HCT116 (cell line): ENCODE measurements at regions not wholly inside any gene's neighbourhood (a gene's known extent, or its start where the extent isn't known, plus 50 kb on each side); places are given as distances from the start of the nearest gene placed in this dataset.

Source experiments
- CBX3 ChIP-seq: IDR thresholded peaks from 2 replicates; pipeline ENCODE4 v1.6.1; 2012; ENCODE audit warnings: low read depth
- EGR1 ChIP-seq: IDR thresholded peaks from 2 replicates; pipeline ENCODE4 v1.6.1; 2012; ENCODE audit warnings: low read depth
- ELF1 ChIP-seq: IDR thresholded peaks from 2 replicates; pipeline ENCODE4 v1.6.1; 2012; ENCODE audit warnings: low read depth, borderline replicate concordance
- EZH2 ChIP-seq: fragments of 200-600 bp; sonication (generic); IDR thresholded peaks from 2 replicates; pipeline ENCODE4 v1.6.1; 2017; ENCODE audit warnings: antibody characterized with exemption, mixed run types
- EZH2phosphoT487 ChIP-seq: fragments of 200-600 bp; IDR thresholded peaks from 2 replicates; pipeline ENCODE4 v1.6.1; 2018; ENCODE audit warnings: antibody characterized with exemption, borderline replicate concordance
- FOSL1 ChIP-seq: IDR thresholded peaks from 2 replicates; pipeline ENCODE4 v1.6.1; 2012; ENCODE audit warnings: low read depth
- JUND ChIP-seq: IDR thresholded peaks from 2 replicates; pipeline ENCODE4 v1.6.1; 2012
- SIN3A ChIP-seq: IDR thresholded peaks from 2 replicates; pipeline ENCODE4 v1.6.1; 2012; ENCODE audit warnings: low read depth
- TCF7L2 ChIP-seq: IDR thresholded peaks from 2 replicates; pipeline ENCODE4 v1.7.0; 2011; ENCODE audit warnings: borderline replicate concordance, inconsistent platforms; ENCODE audit not compliant: insufficient read depth, insufficient read length; ENCODE audit errors: extremely low read depth
- YY1 ChIP-seq: IDR thresholded peaks from 2 replicates; pipeline ENCODE4 v1.6.1; 2011; ENCODE audit warnings: low read length, low read depth, moderate library complexity, mild to moderate bottlenecking; ENCODE audit not compliant: insufficient replicate concordance; ENCODE audit errors: extremely low read depth
- ZFX ChIP-seq: fragments of 450-650 bp; IDR thresholded peaks from 2 replicates; pipeline ENCODE4 v1.6.1; 2017
- ZNF274 ChIP-seq: fragments of 200-500 bp; sonication (Bioruptor generic); IDR thresholded peaks from 2 replicates; pipeline ENCODE4 v1.6.1; 2014; ENCODE audit warnings: mild to moderate bottlenecking, low read depth, low read length, inconsistent platforms
- TF ChIP-seq, protein P1 (sequence below): IDR thresholded peaks from 2 replicates; pipeline ENCODE4 v1.6.1; 2012
- TF ChIP-seq, protein P2 (sequence below), 3 experiments: fragments of 200-600 bp in 1 of 3; sonication (generic) in 1 of 3; IDR thresholded peaks in 2 of 3; conservative IDR thresholded peaks in 1 of 3; 2 replicates each; pipeline ENCODE4 v1.5.1; 2012 to 2017; ENCODE audit warnings: low read depth in 2 of 3, low read length in 2 of 3, antibody characterized with exemption in 1 of 3, borderline replicate concordance in 1 of 3, control low read depth in 1 of 3, mild to moderate bottlenecking in 1 of 3, mixed read lengths in 1 of 3, mixed run types in 1 of 3, moderate library complexity in 1 of 3; ENCODE audit not compliant: insufficient read depth in 1 of 3
- TF ChIP-seq, protein P3 (sequence below): IDR thresholded peaks from 2 replicates; pipeline ENCODE4 v1.6.1; 2012

DNA sequence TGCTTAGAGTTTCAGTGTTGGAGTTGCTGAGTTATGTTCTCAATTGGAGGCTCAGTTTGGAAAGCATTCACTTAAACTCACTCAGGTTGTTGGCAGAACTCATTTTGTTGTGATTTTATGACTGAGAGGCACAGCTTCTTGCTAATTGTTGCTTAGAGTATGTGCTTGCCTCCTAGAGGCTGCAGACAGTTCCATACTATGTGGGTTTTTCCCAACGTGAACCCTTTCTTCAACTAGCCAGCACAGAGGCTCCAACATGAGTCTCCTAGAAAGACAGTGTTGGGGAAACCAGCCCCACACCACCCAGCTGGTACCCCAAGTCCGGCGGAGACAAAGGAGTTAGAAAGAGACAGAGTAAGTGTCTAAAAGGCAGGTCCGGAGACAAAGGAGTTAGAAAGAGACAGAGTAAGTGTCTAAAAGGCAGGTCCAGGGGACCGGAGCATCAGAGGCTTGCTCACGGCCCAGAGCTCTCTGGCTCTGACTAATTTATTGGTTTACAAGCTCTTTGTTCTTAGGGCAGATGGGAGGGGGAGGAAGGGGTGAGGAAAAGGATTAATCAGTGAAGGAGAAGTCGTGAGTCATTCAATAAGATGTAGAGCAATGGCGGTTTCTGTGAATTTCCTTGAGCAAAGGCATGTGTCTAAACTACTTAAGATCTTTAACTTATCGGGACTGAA, 999.7 kb upstream of the LRRTM1 start (continued):
- TF ChIP-seq CBX3 = 0 out of 2 replicates have a peak, but pooled peaks have one; percentile 70
- TF ChIP-seq, protein P1, sequence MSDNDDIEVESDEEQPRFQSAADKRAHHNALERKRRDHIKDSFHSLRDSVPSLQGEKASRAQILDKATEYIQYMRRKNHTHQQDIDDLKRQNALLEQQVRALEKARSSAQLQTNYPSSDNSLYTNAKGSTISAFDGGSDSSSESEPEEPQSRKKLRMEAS = no peak
- peak; percentile 52 for TF ChIP-seq YY1
- TF ChIP-seq EZH2 = no peak
- TF ChIP-seq ZFX = no peak
- no peak for TF ChIP-seq ZNF274
- no peak for TF ChIP-seq EGR1
- TF ChIP-seq, protein P2, sequence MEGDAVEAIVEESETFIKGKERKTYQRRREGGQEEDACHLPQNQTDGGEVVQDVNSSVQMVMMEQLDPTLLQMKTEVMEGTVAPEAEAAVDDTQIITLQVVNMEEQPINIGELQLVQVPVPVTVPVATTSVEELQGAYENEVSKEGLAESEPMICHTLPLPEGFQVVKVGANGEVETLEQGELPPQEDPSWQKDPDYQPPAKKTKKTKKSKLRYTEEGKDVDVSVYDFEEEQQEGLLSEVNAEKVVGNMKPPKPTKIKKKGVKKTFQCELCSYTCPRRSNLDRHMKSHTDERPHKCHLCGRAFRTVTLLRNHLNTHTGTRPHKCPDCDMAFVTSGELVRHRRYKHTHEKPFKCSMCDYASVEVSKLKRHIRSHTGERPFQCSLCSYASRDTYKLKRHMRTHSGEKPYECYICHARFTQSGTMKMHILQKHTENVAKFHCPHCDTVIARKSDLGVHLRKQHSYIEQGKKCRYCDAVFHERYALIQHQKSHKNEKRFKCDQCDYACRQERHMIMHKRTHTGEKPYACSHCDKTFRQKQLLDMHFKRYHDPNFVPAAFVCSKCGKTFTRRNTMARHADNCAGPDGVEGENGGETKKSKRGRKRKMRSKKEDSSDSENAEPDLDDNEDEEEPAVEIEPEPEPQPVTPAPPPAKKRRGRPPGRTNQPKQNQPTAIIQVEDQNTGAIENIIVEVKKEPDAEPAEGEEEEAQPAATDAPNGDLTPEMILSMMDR (IDR thresholded peaks at IDR 0.05 in 2 of 3, conservative IDR thresholded peaks at IDR 0.05 in 1 of 3; ENCODE audit: borderline replicate concordance in 1 of 3, insufficient read depth in 1 of 3, low read depth in 2 of 3, low read length in 2 of 3) = no peak; a peak in 1 of 6 replicates
- TF ChIP-seq ELF1 = no peak
- TF ChIP-seq SIN3A = no peak
- TF ChIP-seq, protein P3, sequence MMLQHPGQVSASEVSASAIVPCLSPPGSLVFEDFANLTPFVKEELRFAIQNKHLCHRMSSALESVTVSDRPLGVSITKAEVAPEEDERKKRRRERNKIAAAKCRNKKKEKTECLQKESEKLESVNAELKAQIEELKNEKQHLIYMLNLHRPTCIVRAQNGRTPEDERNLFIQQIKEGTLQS = no peak
- TF ChIP-seq JUND = peak; percentile 67
- peak; percentile 64 for TF ChIP-seq FOSL1
- TF ChIP-seq TCF7L2 = peak; percentile 95
- TF ChIP-seq EZH2phosphoT487 = no peak
